Neuronal stem cell (in vitro differentiated cells): ENCODE measurements at regions not wholly inside any gene's neighbourhood (a gene's known extent, or its start where the extent isn't known, plus 50 kb on each side); places are given as distances from the start of the nearest gene placed in this dataset.

Experiments
- DNase-seq: peaks from one replicate; pipeline ENCODE4 v3.0.0-alpha.2; 2013; ENCODE audit warnings: low spot score
- H2AFZ ChIP-seq: one replicate; pipeline ENCODE4 v1.6.1; 2013; ENCODE audit warnings: mild to moderate bottlenecking, low read length, inconsistent platforms
- H2AK5ac ChIP-seq: 2 replicates; pipeline ENCODE4 v1.6.1; 2013; ENCODE audit warnings: low read depth, mild to moderate bottlenecking, inconsistent platforms, low read length, moderate library complexity, mixed read lengths
- H2BK120ac ChIP-seq: 2 replicates; pipeline ENCODE4 v1.6.1; 2013; ENCODE audit warnings: low read depth, mild to moderate bottlenecking, inconsistent platforms, low read length, moderate library complexity, mixed read lengths
- H2BK12ac ChIP-seq: one replicate; pipeline ENCODE4 v1.6.1; 2013; ENCODE audit warnings: low read length, inconsistent platforms
- H2BK15ac ChIP-seq: 2 replicates; pipeline ENCODE4 v1.6.1; 2013; ENCODE audit warnings: mild to moderate bottlenecking, low read length, inconsistent platforms, mixed read lengths
- H2BK5ac ChIP-seq: one replicate; pipeline ENCODE4 v1.6.1; 2013; ENCODE audit warnings: inconsistent platforms, mild to moderate bottlenecking, low read length, moderate library complexity
- H3K14ac ChIP-seq: one replicate; pipeline ENCODE4 v1.6.1; 2013; ENCODE audit warnings: low read length, inconsistent platforms
- H3K18ac ChIP-seq: 2 replicates; pipeline ENCODE4 v1.6.1; 2013; ENCODE audit warnings: low read length, inconsistent platforms
- H3K23ac ChIP-seq: 2 replicates; pipeline ENCODE4 v1.6.1; 2013; ENCODE audit warnings: low read depth, mild to moderate bottlenecking, mixed read lengths, low read length, inconsistent platforms; ENCODE audit not compliant: poor library complexity
- H3K27ac ChIP-seq: replicated peaks from 3 replicates; pipeline ENCODE4 v1.5.1; 2013; ENCODE audit warnings: low read length, inconsistent platforms
- H3K27me3 ChIP-seq, 3 experiments: 2 replicates each; pipeline ENCODE4 v1.6.1; 2013; ENCODE audit warnings: low read length in 3 of 3, mild to moderate bottlenecking in 2 of 3, inconsistent platforms in 1 of 3, low read depth in 1 of 3, mixed read lengths in 1 of 3, moderate library complexity in 1 of 3; ENCODE audit not compliant: control insufficient read depth in 3 of 3, insufficient read depth in 3 of 3
- H3K36me3 ChIP-seq, 2 donors: replicated peaks in 1 of 2; 2 replicates each; pipeline ENCODE4 v1.6.1; 2013; ENCODE audit warnings: low read length in 2 of 2; ENCODE audit not compliant: control insufficient read depth in 2 of 2, insufficient read depth in 2 of 2
- H3K4ac ChIP-seq: 2 replicates; pipeline ENCODE4 v1.6.1; 2013; ENCODE audit warnings: inconsistent platforms, mild to moderate bottlenecking, low read length, moderate library complexity
- H3K4me1 ChIP-seq, 2 donors: 1 replicate in 1 of 2; 2 replicates in 1 of 2; pipeline ENCODE4 v1.6.1; 2013; ENCODE audit warnings: low read length in 2 of 2, low read depth in 1 of 2; ENCODE audit not compliant: control insufficient read depth in 2 of 2, insufficient read depth in 1 of 2
- H3K4me2 ChIP-seq: one replicate; pipeline ENCODE4 v1.6.1; 2013; ENCODE audit warnings: mild to moderate bottlenecking, low read length, inconsistent platforms; ENCODE audit not compliant: insufficient read depth, poor library complexity, severe bottlenecking
- H3K4me3 ChIP-seq, 2 donors: 2 replicates each; pipeline ENCODE4 v1.5.1; 2013; ENCODE audit warnings: low read length in 2 of 2, mild to moderate bottlenecking in 2 of 2, inconsistent platforms in 1 of 2, moderate library complexity in 1 of 2
- H3K79me1 ChIP-seq: one replicate; pipeline ENCODE4 v1.6.1; 2013; ENCODE audit warnings: low read depth, mild to moderate bottlenecking, inconsistent platforms, low read length, moderate library complexity
- H3K9ac ChIP-seq: one replicate; pipeline ENCODE4 v1.6.1; 2013; ENCODE audit warnings: mild to moderate bottlenecking, low read depth, low read length, inconsistent platforms; ENCODE audit not compliant: poor library complexity
- H3K9me3 ChIP-seq, 2 donors: replicated peaks in 1 of 2; 2 replicates each; pipeline versions ENCODE3 to v1.6.1; 2013; ENCODE audit warnings: low read length in 2 of 2, mild to moderate bottlenecking in 2 of 2, inconsistent platforms in 1 of 2, low read depth in 1 of 2, mixed read lengths in 1 of 2, moderate library complexity in 1 of 2; ENCODE audit not compliant: control insufficient read depth in 2 of 2, insufficient read depth in 1 of 2
- H4K8ac ChIP-seq: one replicate; pipeline ENCODE4 v1.6.1; 2013; ENCODE audit warnings: low read depth, mild to moderate bottlenecking, inconsistent platforms, low read length, moderate library complexity
- H4K91ac ChIP-seq: one replicate; pipeline ENCODE4 v1.6.1; 2013; ENCODE audit warnings: low read length, low read depth, mild to moderate bottlenecking, inconsistent platforms; ENCODE audit not compliant: poor library complexity
- WGBS, 2 donors: extraction: QIAGEN DNeasy Blood & Tissue Kit; methylation state at CpG; one replicate each; pipeline ENCODE4 v1.1.7; 2013; ENCODE audit warnings: missing lambda C conversion rate in 2 of 2, mixed read lengths in 1 of 2; ENCODE audit not compliant: insufficient read length in 2 of 2, insufficient replicate concordance in 1 of 2; ENCODE audit errors: extremely low coverage in 2 of 2; 5-methylcytosine and 5-hydroxymethylcytosine counted together

DNA sequence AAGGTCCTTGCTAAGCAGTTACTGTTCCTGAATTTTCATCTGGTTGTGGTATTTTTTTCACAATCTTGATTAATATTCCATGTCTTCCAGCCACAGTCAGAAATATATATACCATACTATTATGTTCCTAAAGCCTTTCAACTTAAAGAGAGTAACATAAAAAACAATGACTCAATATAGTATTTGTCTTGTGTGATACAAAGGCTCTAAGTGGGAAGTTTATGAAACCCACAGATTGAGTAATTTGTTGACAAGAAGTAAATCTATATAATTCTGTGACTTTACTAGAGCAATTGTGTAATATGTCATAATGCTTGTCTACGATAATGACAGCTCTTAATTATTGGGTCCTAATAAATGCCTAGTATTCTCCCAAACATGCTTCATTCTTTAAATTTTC lies 509.4 kb downstream of the ISL1 start:
- Histone ChIP-seq H2AK5ac (no peak overlapping the region), H3K18ac (no peak overlapping the region), H2BK15ac (no peak overlapping the region), H3K79me1 (peaks cover 1% of the 10 kb centered on the region), H3K23ac (no peak overlapping the region), H2BK120ac (no peak overlapping the region), H3K14ac (no peak overlapping the region), H3K4me2 (no peak overlapping the region), H3K4me3 (no peak overlapping the region), H3K4me1 (no peaks in the 10 kb centered on the region), H3K27me3 (no peaks in the 10 kb centered on the region), H2AFZ (no peak overlapping the region), H3K9me3 (no peaks in the 10 kb centered on the region), H3K4ac (no peak overlapping the region), H3K9ac (no peak overlapping the region), H4K8ac (no peak overlapping the region), H3K36me3 (no peaks in the 10 kb centered on the region), H4K91ac (no peak overlapping the region), H2BK12ac (no peak overlapping the region), H2BK5ac (no peak overlapping the region), H3K27ac (no peak overlapping the region)
- DNase-seq, result no peak
- WGBS, 2 donors, result no CpG with 5 or more reads among the region's 1 CpG

DNA sequence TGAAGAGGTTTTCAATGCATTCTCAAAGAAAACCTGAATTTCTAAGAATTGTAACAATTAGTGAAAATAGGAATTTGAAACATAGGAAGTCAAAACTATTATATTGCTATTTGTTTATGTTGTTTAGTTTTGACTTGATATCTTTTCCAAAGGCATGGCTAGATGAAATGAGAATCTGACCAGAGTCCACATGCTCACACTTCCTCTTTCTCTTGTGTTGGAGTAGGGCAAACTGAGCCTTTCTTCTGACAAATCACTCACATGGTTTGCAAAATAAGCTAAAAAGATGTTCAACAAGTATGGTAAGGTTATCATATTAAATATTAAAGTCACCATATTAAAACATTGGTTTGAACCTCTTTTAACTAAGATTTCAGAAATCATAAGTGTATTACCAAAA lies 512.6 kb downstream of the ISL1 start:
- Histone ChIP-seq H3K4ac (no peak overlapping the region), H3K4me1 (no peaks in the 10 kb centered on the region), H3K9me3 (no peaks in the 10 kb centered on the region), H3K4me2 (no peak overlapping the region), H3K18ac (no peak overlapping the region), H2BK5ac (no peak overlapping the region), H3K79me1 (no peaks in the 10 kb centered on the region), H4K8ac (no peak overlapping the region), H3K23ac (no peak overlapping the region), H2BK15ac (no peak overlapping the region), H3K9ac (no peak overlapping the region), H3K27me3 (no peaks in the 10 kb centered on the region), H2AK5ac (no peak overlapping the region), H3K36me3 (no peaks in the 10 kb centered on the region), H2AFZ (no peak overlapping the region), H3K4me3 (no peak overlapping the region), H3K27ac (no peak overlapping the region), H4K91ac (no peak overlapping the region), H3K14ac (no peak overlapping the region), H2BK120ac (no peak overlapping the region), H2BK12ac (no peak overlapping the region)
- DNase-seq, result no peak

DNA sequence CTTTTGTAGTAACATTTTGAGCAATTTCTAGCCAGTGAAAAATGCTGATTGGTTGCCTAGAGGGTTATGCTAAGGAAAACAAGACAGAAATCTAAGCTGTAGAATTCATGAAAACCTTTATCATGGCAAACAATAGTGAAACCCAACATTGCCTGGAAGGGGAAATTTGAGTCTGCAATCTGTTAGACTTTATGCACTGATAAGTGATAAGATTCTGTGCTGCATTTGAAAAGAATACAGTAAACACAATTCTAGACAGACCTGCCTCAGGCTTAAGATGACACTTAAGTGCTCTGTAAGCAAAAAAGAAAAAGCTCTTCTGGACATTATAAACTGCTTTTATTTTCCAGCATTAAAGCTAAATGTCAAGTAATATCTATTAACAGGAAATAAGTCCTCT lies 519.3 kb downstream of the ISL1 start:
- H3K9me3 ChIP-seq, result no peaks in the 10 kb centered on the region
- H3K79me1 ChIP-seq, result no peaks in the 10 kb centered on the region
- no peak overlapping the region for H3K9ac ChIP-seq
- H2AFZ ChIP-seq, result no peak overlapping the region
- H3K4me3 ChIP-seq, result no peak overlapping the region
- H3K36me3 ChIP-seq, result no peaks in the 10 kb centered on the region
- no peak overlapping the region for H3K23ac ChIP-seq
- no peak overlapping the region for H2BK15ac ChIP-seq
- H3K4me1 ChIP-seq, result no peaks in the 10 kb centered on the region
- H2AK5ac ChIP-seq, result no peak overlapping the region
- H3K27me3 ChIP-seq, result no peaks in the 10 kb centered on the region
- no peak overlapping the region for H3K18ac ChIP-seq
- no peak for DNase-seq
- H2BK12ac ChIP-seq, result no peak overlapping the region
- H3K4ac ChIP-seq, result no peak overlapping the region
- H4K91ac ChIP-seq, result no peak overlapping the region
- H3K14ac ChIP-seq, result no peak overlapping the region
- no peak overlapping the region for H3K27ac ChIP-seq
- H4K8ac ChIP-seq, result no peak overlapping the region
- H2BK120ac ChIP-seq, result no peak overlapping the region
- no peak overlapping the region for H2BK5ac ChIP-seq
- no peak overlapping the region for H3K4me2 ChIP-seq

DNA sequence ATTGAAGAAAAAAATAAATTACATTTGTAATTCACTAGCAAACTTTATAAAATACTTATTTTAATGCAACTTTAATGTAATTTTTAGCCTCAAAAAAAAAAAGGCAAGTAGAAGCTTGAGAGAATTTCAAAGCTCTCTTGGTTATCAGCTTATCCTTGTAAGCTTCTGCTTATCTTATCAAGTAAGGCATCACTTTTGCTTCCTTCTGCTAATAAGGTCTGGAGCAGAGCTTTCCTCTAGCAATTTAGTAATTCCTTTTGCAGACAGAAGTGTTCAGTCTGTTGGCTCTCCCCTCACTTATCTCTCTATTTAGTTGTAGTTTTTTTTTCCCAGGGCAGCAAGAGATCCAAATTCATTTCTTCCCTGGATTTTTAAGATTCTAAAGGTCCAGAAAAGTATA lies 525.0 kb downstream of the ISL1 start:
- H3K36me3 ChIP-seq, result no peaks in the 10 kb centered on the region
- H3K4me1 ChIP-seq, result no peaks in the 10 kb centered on the region
- no peak overlapping the region for H2BK120ac ChIP-seq
- no peak overlapping the region for H2BK5ac ChIP-seq
- H4K8ac ChIP-seq, result no peak overlapping the region
- H3K23ac ChIP-seq, result no peak overlapping the region
- H2AK5ac ChIP-seq, result no peak overlapping the region
- H3K79me1 ChIP-seq, result no peaks in the 10 kb centered on the region
- no peak overlapping the region for H3K18ac ChIP-seq
- H3K9ac ChIP-seq, result no peak overlapping the region
- no peak overlapping the region for H3K4ac ChIP-seq
- no peak overlapping the region for H3K14ac ChIP-seq
- no peak overlapping the region for H3K27ac ChIP-seq
- H3K9me3 ChIP-seq, result no peaks in the 10 kb centered on the region
- no peak for DNase-seq
- no peak overlapping the region for H2AFZ ChIP-seq
- H2BK12ac ChIP-seq, result no peak overlapping the region
- H2BK15ac ChIP-seq, result no peak overlapping the region
- H3K4me3 ChIP-seq, result no peak overlapping the region
- H3K4me2 ChIP-seq, result no peak overlapping the region
- H4K91ac ChIP-seq, result no peak overlapping the region
- no peaks in the 10 kb centered on the region for H3K27me3 ChIP-seq
